ENCODE measurements at regions not wholly inside any gene's neighbourhood (a gene's known extent, or its start where the extent isn't known, plus 50 kb on each side); places are given as distances from the start of the nearest gene placed in this dataset.
"Not testable (repeated sequence)": the region's sequence is repeated elsewhere in the genome, so short reads cannot be mapped to it uniquely, and the experiment has no call there.

- no peaks in the 10 kb centered on the region for H3K4me1 Mint-ChIP-seq (ENCODE audit: low read depth in 2 of 2)
- H3K27ac Mint-ChIP-seq, result no peak overlapping the region
- H3K9me3 Mint-ChIP-seq, result peaks cover 0 to 2% of the 10 kb centered on the region in 2 donors
- DNase-seq (no peak), ATAC-seq (replicated peaks) (no peak)
- no peaks in the 10 kb centered on the region for H3K27me3 Mint-ChIP-seq
- H3K4me3 Mint-ChIP-seq, result no peak overlapping the region
- no peaks in the 10 kb centered on the region for H3K36me3 Mint-ChIP-seq (ENCODE audit: insufficient read depth)
Observed at GRCh38 chr11:83403691-83404389, 117.7 kb upstream of the CCDC90B start.

- H3K4me1 Mint-ChIP-seq (ENCODE audit: low read depth in 2 of 2), result no peaks in the 10 kb centered on the region
- DNase-seq, result no peak
- H3K27ac Mint-ChIP-seq, result no peak overlapping the region
- no peak for ATAC-seq (replicated peaks)
- H3K4me3 Mint-ChIP-seq, result no peak overlapping the region
- no peaks in the 10 kb centered on the region for H3K27me3 Mint-ChIP-seq
- peaks cover 0 to 2% of the 10 kb centered on the region in 2 donors for H3K9me3 Mint-ChIP-seq
- no peaks in the 10 kb centered on the region for H3K36me3 Mint-ChIP-seq (ENCODE audit: insufficient read depth)
Observed at GRCh38 chr11:83401506-83402225, 115.5 kb upstream of the CCDC90B start.

GRCh38 chr11:83394331-83394730 is 108.2 kb upstream of the CCDC90B start:
- no peaks in the 10 kb centered on the region for H3K27me3 Mint-ChIP-seq
- H3K27ac Mint-ChIP-seq, result no peak overlapping the region
- no peak for DNase-seq
- no peak overlapping the region for H3K4me3 Mint-ChIP-seq
- H3K36me3 Mint-ChIP-seq (ENCODE audit: insufficient read depth), result no peaks in the 10 kb centered on the region
- no peaks in the 10 kb centered on the region for H3K4me1 Mint-ChIP-seq (ENCODE audit: low read depth in 2 of 2)
- ATAC-seq (replicated peaks), result no peak
- H3K9me3 Mint-ChIP-seq, result peaks cover 3 to 11% of the 10 kb centered on the region in 2 donors

GRCh38 chr11:83392556-83392955 is 106.4 kb upstream of the CCDC90B start:
- H3K27me3 Mint-ChIP-seq, result no peaks in the 10 kb centered on the region
- H3K27ac Mint-ChIP-seq, result no peak overlapping the region
- H3K4me1 Mint-ChIP-seq (ENCODE audit: low read depth in 2 of 2), result no peaks in the 10 kb centered on the region
- no peak for DNase-seq
- H3K4me3 Mint-ChIP-seq, result no peak overlapping the region
- peaks cover 5 to 12% of the 10 kb centered on the region in 2 donors for H3K9me3 Mint-ChIP-seq
- no peak for ATAC-seq (replicated peaks)
- H3K36me3 Mint-ChIP-seq (ENCODE audit: insufficient read depth), result no peaks in the 10 kb centered on the region

- no peaks in the 10 kb centered on the region for H3K27me3 Mint-ChIP-seq
- ATAC-seq (replicated peaks) (no peak), DNase-seq (no peak)
- no peak overlapping the region for H3K4me3 Mint-ChIP-seq
- H3K27ac Mint-ChIP-seq, result no peak overlapping the region
- H3K36me3 Mint-ChIP-seq (ENCODE audit: insufficient read depth), result no peaks in the 10 kb centered on the region
- H3K9me3 Mint-ChIP-seq, result peaks cover 11 to 28% of the 10 kb centered on the region in 2 donors
- H3K4me1 Mint-ChIP-seq (ENCODE audit: low read depth in 2 of 2), result no peaks in the 10 kb centered on the region
Observed at GRCh38 chr11:83389975-83390374, 103.8 kb upstream of the CCDC90B start.

GRCh38 chr11:83383838-83384237 is 97.7 kb upstream of the CCDC90B start:
- peaks cover 14 to 31% of the 10 kb centered on the region in 2 donors for H3K9me3 Mint-ChIP-seq
- not testable (repeated sequence) for ATAC-seq (replicated peaks); H3K36me3 Mint-ChIP-seq (ENCODE audit: insufficient read depth); DNase-seq; H3K4me3 Mint-ChIP-seq; H3K27ac Mint-ChIP-seq; H3K4me1 Mint-ChIP-seq (ENCODE audit: low read depth in 2 of 2); H3K27me3 Mint-ChIP-seq

GRCh38 chr11:83374311-83374710 is 88.1 kb upstream of the CCDC90B start:
- no peak overlapping the region for H3K4me3 Mint-ChIP-seq
- ATAC-seq (replicated peaks) (no peak), DNase-seq (no peak)
- no peak overlapping the region for H3K27ac Mint-ChIP-seq
- H3K4me1 Mint-ChIP-seq (ENCODE audit: low read depth in 2 of 2), result no peaks in the 10 kb centered on the region
- peaks cover 0 to 16% of the 10 kb centered on the region in 2 donors for H3K27me3 Mint-ChIP-seq
- H3K9me3 Mint-ChIP-seq, result peaks cover 0 to 2% of the 10 kb centered on the region in 2 donors
- H3K36me3 Mint-ChIP-seq (ENCODE audit: insufficient read depth), result no peaks in the 10 kb centered on the region

GRCh38 chr11:83371489-83371888 is 85.3 kb upstream of the CCDC90B start:
- H3K27ac Mint-ChIP-seq, result no peak overlapping the region
- no peaks in the 10 kb centered on the region for H3K36me3 Mint-ChIP-seq (ENCODE audit: insufficient read depth)
- no peaks in the 10 kb centered on the region for H3K9me3 Mint-ChIP-seq
- no peaks in the 10 kb centered on the region for H3K4me1 Mint-ChIP-seq (ENCODE audit: low read depth in 2 of 2)
- peaks cover 0 to 16% of the 10 kb centered on the region in 2 donors for H3K27me3 Mint-ChIP-seq
- no peak for DNase-seq
- H3K4me3 Mint-ChIP-seq, result no peak overlapping the region
- no peak for ATAC-seq (replicated peaks)

GRCh38 chr11:83367745-83368144 is 81.6 kb upstream of the CCDC90B start:
- Mint-ChIP-seq H3K27ac (no peak overlapping the region), H3K27me3 (no peaks in the 10 kb centered on the region), H3K4me1 (ENCODE audit: low read depth in 2 of 2) (no peaks in the 10 kb centered on the region), H3K4me3 (no peak overlapping the region), H3K36me3 (ENCODE audit: insufficient read depth) (no peaks in the 10 kb centered on the region), H3K9me3 (no peaks in the 10 kb centered on the region)
- ATAC-seq (replicated peaks) (no peak), DNase-seq (no peak)

- no peak overlapping the region for H3K27ac Mint-ChIP-seq
- no peaks in the 10 kb centered on the region for H3K9me3 Mint-ChIP-seq
- H3K4me3 Mint-ChIP-seq, result no peak overlapping the region
- H3K27me3 Mint-ChIP-seq, result no peaks in the 10 kb centered on the region
- no peaks in the 10 kb centered on the region for H3K4me1 Mint-ChIP-seq (ENCODE audit: low read depth in 2 of 2)
- DNase-seq, result no peak
- no peak for ATAC-seq (replicated peaks)
- H3K36me3 Mint-ChIP-seq (ENCODE audit: insufficient read depth), result peaks cover 3% of the 10 kb centered on the region
Observed at GRCh38 chr11:83364500-83365045, 78.4 kb upstream of the CCDC90B start.

GRCh38 chr11:83363312-83363711 is 77.1 kb upstream of the CCDC90B start:
- Mint-ChIP-seq H3K36me3 (ENCODE audit: insufficient read depth) (peaks cover 3% of the 10 kb centered on the region), H3K4me1 (ENCODE audit: low read depth in 2 of 2) (no peaks in the 10 kb centered on the region), H3K4me3 (no peak overlapping the region), H3K27ac (no peak overlapping the region), H3K27me3 (no peaks in the 10 kb centered on the region), H3K9me3 (no peaks in the 10 kb centered on the region)
- ATAC-seq (replicated peaks) (no peak), DNase-seq (no peak)

GRCh38 chr11:83361831-83362230 is 75.7 kb upstream of the CCDC90B start:
- Mint-ChIP-seq H3K4me1 (ENCODE audit: low read depth in 2 of 2) (no peaks in the 10 kb centered on the region), H3K27ac (no peak overlapping the region), H3K27me3 (no peaks in the 10 kb centered on the region), H3K9me3 (peaks cover 0 to 6% of the 10 kb centered on the region in 2 donors), H3K36me3 (ENCODE audit: insufficient read depth) (peaks cover 3% of the 10 kb centered on the region), H3K4me3 (no peak overlapping the region)
- DNase-seq, result no peak
- no peak for ATAC-seq (replicated peaks)

GRCh38 chr11:83355391-83355790 is 69.2 kb upstream of the CCDC90B start:
- no peak overlapping the region for H3K27ac Mint-ChIP-seq
- peaks cover 8 to 9% of the 10 kb centered on the region in 2 donors for H3K27me3 Mint-ChIP-seq
- H3K9me3 Mint-ChIP-seq, result peaks cover 3 to 6% of the 10 kb centered on the region in 2 donors
- no peak overlapping the region for H3K4me3 Mint-ChIP-seq
- no peaks in the 10 kb centered on the region for H3K4me1 Mint-ChIP-seq (ENCODE audit: low read depth in 2 of 2)
- no peak for DNase-seq
- no peak for ATAC-seq (replicated peaks)
- H3K36me3 Mint-ChIP-seq (ENCODE audit: insufficient read depth), result no peaks in the 10 kb centered on the region

GRCh38 chr11:83350187-83350586 is 64.0 kb upstream of the CCDC90B start:
- H3K4me1 Mint-ChIP-seq (ENCODE audit: low read depth in 2 of 2), result no peaks in the 10 kb centered on the region
- no peak overlapping the region for H3K4me3 Mint-ChIP-seq
- H3K27ac Mint-ChIP-seq, result no peak overlapping the region
- peaks cover 4% of the 10 kb centered on the region for H3K36me3 Mint-ChIP-seq (ENCODE audit: insufficient read depth)
- DNase-seq, result no peak
- H3K9me3 Mint-ChIP-seq, result peaks cover 0 to 3% of the 10 kb centered on the region in 2 donors
- ATAC-seq (replicated peaks), result no peak
- peaks cover 13 to 19% of the 10 kb centered on the region in 2 donors for H3K27me3 Mint-ChIP-seq
